NCI-H69 (cell line): ENCODE measurements at regions not wholly inside any gene's neighbourhood (a gene's known extent, or its start where the extent isn't known, plus 50 kb on each side); places are given as distances from the start of the nearest gene placed in this dataset.

Experiments
- DNase-seq: peaks from one replicate; lab custom pipeline; 2025; lab: John Stamatoyannopoulos, UW

DNA sequence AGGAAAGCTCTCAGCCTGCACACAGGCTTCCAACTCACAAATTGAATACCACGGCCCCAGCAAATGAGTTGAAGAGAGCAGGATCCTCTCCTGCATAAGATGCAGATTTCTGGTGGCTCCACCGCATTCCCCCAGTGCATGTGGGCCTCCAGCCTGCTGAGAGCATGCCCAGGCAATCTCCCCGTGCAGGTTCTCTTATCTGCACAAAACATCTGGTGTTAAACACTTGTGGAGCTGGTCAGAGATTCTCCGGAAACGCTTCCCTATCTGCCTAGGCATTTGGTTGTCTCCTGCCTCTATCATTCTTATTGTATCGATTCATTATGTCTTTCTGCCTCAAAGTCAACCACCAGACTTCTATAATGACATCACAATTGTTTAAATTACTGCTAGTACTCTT, 1349.0 kb upstream of the B3GALT2 start:
- no peak for DNase-seq

DNA sequence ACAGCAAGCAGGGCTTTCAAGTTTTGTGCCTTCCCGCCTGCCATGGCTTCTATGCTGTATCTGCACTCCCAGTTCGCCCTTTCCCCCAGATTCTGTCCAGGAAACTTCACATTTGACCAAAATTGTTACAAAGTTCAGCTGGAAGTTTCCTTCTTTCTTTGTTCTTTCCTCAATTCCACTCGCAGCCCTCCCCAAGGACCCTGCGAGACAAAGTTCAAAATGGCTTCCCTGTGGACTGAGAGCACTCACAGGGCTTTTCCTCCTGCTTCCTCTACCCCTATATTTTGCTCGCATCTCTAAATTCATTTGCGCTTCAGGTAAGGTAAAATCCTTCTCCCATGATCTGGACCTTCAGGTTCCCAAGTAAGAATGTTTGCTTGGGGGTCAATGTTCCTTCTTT, 1348.4 kb upstream of the B3GALT2 start:
- no peak for DNase-seq

DNA sequence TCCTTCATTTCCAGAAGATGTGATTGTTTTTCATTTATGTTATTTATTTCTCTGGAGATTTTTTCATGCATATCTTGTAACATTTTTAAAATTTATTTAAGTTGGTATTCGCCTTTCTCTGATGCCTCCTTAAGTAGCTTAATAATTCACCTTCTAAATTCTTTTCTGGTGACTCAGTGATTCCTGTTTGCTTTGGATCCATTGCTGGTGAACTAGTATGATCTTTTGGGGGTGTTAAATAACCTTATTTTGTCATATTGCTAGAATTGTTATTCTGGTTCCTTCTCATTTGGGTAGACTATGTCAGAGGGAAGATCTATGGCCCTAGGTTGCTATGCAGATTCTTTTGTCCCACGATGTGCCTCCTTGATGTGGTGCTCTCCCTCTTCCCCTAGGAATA, 1347.2 kb upstream of the B3GALT2 start:
- DNase-seq = no peak

DNA sequence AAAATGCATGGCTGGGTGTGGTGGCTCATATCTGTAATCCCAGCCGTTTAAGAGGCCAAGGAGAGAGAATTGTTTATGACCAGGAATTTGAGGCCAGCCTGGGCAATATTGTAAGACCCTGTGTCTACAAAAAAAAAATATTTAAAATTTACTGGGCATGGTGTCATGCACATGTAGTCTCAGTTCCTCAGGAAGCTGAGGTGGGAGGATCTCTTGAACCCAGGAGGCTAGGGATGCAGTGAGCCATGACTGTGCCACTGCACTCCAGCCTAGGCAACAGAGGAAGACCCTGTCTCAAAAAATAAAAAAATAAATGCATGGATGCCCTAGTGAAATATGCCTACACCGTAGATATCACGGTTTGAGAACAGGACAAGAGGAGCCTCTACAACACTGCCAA, 1331.2 kb upstream of the B3GALT2 start:
- DNase-seq = no peak

DNA sequence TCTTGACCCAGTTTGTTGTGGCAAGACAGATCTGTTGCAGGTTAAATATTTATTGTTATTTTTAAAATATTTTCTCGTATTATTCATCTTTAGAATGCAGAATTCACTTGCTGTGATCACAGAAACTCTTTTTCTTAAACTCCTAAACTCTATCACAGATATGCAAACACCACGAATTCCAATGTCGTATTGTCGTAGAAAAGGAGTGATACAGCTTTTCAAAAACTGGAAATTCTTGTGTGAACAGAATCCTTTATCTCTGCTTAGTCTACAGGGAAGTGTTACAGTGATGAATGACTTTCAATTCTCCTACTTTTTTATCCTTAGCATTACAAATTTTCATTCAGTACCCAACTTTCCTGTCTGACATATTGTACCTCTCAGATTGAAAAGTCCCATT, 1329.5 kb upstream of the B3GALT2 start:
- no peak for DNase-seq

DNA sequence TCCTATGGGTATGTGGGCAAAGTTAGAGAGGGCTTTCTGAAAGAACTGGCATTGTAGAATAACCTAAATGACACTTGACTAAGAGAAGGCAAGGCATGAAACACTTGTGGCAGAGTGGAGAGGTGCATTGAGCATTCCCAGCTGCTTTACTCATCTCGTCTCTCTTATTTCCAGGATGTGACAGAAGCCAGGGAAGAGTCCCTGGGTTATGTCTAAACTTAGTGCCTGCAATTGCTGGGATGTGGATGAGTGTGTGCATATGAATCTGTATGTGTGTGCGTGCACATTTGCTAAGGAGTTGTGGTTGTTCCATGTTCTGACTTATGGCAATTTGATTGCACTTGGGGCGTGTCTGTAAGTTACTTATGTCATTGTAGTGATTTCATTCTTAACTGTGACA, 1326.5 kb upstream of the B3GALT2 start:
- no peak for DNase-seq

DNA sequence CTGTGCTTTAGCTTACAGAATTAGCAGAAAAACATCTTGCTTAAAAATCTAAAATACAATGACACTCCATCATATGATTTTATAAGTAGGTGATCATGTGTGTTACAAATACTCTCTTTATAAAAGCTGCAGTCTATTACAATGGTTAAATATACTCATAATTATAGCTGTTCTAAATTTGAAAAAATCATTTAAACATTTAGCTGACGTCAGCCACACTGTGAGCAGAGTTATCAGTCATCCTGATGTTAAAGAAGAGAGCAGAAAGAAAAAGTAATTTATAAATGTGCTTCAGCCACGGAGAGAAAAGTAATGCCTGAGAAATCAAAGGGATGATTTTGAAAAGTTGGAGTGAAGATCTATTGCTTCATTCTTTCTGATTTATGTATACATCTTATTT, 1325.9 kb upstream of the B3GALT2 start:
- no peak for DNase-seq

DNA sequence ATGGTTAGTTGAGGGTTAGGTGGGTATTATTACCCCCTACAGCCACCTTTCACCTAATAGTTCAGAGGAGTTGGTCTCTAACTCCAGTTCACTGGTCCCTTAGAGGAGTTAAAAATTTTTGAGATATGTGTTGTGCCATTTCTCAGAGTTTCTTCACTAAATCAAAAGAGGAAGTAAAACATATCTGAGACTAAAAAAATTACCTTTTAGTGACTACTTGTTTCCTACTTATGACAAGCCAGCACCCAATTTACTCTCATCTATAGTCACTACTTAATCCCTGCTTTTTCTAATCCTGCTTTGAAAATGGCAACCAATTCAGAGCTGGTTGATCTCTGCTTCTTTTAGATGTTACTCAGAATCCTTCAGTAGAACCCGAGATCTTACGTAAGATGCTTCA, 1316.8 kb upstream of the B3GALT2 start:
- DNase-seq = no peak

DNA sequence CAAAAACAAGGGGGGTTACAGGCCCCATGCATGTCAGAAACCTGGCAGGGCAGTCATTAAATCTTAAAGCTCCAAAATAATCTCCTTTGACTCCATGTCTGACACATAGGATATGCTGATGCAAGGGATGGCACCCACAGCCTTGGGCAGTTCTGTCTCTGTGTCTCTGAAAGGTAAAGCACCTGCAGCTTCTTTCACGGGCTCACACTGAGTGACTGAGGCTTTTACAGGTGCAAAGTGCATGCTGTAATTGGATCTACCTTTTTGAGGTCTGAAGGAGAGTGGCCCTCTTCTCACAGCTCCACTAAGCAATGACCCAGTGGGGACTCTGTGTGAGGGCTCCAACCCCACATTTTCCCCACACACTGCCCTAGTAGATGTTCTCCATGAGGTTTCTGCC, 1309.0 kb upstream of the B3GALT2 start:
- no peak for DNase-seq

DNA sequence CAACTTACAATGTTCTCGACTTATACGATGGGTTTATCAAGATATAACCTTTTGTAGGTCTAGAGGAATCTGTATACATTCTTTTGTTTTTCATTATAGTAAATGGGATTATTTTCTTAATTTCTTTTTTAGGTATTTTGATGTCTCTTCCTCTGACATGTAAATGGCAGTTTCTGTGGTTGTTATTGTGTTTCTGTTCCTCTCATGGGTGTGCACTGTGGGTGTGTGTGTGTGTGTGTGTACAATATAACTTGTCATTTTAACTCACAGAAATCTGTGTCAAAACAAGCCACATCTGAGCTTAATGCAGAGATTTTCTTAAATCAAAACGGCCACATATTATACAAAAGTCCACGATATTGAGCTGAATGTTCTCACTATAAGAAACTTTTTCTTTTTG, 1300.8 kb upstream of the B3GALT2 start:
- DNase-seq = no peak

DNA sequence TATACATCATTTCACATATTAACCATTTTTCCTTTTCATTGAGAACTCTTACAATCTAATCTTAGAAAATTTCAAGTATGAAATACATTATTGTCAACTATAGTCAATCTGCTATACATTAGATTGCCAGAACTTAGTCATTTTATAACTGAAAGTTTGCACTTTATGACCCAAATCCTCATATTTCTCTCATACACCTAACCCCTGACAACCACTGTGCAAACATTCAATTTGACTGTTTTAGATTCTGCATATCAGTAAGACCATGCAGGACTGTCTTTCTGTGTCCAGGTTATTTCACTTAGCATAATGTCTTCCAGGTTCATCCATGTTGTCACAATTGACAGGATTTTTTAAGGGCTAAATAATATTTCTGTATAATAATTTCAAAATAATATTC, 1299.0 kb upstream of the B3GALT2 start:
- no peak for DNase-seq

DNA sequence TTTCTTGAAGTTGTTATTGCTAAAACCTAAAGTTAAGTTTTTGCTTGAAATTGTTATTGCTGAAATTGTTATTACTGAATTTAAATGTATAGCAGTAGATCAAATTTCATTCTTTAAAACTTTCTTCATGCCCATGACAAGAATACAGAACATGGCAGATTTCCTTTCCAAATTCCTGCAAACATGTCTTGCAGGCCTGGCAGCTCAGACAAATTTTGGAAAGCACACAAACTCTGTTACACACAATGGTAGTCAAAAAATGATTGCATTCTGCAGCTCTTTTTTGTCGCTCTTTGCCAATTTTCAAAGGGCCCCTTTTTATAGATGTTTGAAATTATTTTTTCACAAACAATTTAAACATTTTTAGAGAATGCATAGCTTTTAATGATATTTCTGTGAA, 1292.3 kb upstream of the B3GALT2 start:
- DNase-seq = no peak

DNA sequence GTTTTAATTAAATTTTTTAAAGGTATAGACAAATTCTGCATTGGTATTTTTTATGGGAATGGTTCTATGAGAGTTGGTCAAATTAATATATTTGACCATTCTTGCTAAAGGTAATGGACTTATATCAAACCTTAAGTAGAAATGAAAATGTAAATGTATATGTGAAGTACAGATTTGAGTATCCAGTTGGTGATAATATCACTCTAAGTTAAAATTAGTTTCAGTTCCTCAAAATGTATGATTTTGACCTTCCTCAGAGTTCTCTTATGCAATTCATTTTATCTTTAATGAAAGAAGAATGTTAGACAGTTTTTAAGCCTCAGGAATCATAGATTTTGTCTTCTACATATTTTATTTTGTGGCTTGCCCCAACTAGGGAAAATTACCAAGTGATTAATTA, 1291.5 kb upstream of the B3GALT2 start:
- DNase-seq = no peak

DNA sequence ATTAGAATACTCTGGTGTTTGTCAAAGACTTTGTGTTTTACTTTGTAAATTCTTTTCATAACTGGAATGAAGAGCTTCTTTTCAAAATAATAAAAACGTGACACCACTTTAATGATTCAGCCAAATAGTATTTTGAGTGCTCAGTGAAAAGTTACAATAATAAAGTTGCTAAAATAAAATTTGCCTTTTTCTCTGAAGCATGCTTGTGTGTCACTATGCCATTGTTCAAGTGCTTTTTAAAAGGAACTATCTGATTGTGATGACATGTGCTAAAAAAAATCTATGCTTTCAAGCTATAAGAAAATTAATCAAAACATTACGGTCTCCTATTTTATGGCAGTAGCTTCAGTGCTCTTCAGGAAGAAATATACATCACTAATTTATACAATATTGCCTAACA, 1290.5 kb upstream of the B3GALT2 start:
- no peak for DNase-seq

DNA sequence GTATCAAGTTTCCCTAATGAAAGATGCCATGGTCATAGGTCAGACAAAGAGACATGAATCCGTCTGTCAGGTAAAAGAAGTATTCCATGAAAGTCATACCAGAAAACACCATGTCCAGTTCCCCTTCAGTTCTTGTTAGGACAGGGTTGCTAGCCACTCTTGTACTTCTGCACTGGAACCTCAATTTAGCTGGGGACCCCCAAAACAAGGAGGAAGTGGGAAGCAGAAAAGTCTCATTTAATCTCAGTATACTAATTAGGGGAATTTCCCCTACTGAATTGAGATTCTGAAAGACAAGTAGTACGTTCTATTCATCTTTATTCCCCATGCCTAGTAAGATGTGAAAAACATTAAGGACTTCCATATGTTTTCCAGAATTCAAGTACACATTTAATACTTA, 1289.9 kb upstream of the B3GALT2 start:
- DNase-seq = peak; percentile 65

DNA sequence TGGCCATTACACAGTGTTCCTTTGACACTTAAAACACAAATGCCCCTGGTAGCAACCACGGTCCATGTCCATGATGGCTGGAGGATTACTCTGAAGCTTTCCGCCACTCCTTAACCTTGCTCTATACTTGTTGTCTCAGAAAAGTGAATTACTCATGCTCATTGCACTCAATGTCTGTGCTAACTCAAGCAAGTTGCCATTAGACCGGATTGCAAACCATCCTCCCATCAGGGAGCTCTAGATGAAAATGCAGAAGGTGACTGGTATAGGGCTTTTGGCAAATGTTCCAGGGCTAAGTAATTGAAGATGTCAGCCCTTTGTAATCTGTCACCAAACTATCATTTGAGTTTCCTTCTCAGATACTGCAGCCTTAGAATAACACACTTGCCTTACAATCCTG, 1288.3 kb upstream of the B3GALT2 start:
- peak; percentile 89 for DNase-seq

DNA sequence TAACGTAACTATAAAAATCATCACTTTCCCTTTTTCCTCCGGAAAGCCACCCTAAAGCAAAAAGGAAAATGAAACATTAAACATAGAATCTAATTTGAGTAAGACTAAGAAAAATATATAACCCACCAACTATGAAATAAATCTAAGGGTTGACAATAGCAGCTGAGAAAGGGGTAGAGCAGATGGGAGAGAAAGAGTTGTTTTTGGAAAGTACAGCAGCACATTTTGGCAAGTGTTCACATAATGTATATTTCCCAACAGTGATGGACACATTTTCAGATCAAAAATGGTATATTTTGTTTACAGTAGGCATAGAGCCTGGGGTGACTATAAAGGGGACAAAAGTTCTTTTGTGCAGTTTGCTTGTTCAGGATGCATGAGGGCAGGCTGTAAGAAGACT, 1287.4 kb upstream of the B3GALT2 start:
- DNase-seq = peak; percentile 73

DNA sequence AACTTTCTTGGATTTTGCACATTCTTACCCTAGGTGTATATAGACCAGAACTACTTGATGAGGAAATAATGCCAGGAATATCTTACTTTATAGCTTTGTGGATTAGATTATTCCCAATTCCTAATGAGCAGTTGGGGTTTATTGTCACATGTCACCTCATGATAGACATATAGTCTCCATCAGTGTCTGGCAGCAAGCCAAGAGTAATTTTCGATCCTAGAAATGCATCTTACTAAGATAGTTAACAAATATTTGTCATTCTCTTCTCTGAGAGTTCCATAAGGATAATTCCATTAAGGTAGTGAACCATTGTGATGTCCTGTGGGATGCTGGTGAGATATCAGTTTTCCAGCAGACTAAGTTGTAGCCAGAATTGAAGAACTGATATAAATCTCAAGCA, 1282.9 kb upstream of the B3GALT2 start:
- peak; percentile 62 for DNase-seq

DNA sequence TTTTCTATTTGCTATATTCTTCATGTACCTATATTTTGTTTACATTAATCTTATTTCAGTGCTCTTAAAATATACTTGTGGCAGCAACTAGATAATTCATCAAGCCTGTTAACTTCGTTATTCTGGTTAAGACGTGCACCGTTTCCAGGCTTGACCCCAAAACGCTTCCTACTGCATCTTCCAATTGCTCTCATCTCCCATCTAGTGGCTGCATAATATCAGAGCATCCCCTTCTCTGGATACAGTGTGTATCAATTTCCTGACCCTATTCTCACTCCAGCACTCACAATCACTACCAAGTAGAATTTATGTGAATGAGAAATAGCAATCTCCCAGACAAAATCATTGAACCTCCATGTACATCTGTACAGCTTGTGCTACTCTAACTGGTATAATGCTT, 1280.3 kb upstream of the B3GALT2 start:
- peak; percentile 29 for DNase-seq

DNA sequence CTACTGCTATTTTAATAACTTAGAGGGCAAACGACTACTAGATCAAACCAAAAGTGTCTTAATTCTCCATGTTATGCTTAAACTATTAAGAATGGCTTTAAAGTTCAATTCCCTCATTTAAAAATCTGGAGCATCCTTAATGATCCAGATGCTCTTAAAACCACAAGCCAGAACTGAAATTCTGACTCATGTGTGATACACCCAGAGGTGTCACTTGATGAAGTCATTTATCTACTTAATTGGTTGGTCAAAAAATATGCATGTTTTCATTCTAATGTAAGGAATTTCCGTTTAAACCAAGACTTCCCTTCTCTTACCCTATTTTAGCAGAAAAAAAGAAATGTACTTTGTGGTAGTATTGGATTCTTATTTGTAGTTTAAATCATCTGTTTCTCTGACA, 1261.2 kb upstream of the B3GALT2 start:
- no peak for DNase-seq

DNA sequence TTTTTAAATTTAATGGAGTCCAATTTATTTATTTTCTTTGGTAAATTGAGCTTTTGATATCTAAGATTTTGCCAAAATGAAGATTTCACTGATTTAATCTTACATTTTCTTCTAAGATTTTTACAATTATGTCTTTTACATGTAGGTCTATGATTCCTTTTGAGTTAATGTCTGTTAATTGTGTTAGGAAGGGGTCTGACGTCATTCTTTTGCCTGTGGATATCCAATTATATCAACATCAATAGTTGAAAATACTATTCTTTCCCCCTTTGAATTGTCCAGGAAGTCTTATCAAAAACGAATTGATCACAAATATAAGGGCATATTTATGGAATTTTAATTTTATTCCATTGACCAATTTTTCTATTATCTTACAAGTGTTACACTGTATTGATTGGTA, 1258.8 kb upstream of the B3GALT2 start:
- no peak for DNase-seq

DNA sequence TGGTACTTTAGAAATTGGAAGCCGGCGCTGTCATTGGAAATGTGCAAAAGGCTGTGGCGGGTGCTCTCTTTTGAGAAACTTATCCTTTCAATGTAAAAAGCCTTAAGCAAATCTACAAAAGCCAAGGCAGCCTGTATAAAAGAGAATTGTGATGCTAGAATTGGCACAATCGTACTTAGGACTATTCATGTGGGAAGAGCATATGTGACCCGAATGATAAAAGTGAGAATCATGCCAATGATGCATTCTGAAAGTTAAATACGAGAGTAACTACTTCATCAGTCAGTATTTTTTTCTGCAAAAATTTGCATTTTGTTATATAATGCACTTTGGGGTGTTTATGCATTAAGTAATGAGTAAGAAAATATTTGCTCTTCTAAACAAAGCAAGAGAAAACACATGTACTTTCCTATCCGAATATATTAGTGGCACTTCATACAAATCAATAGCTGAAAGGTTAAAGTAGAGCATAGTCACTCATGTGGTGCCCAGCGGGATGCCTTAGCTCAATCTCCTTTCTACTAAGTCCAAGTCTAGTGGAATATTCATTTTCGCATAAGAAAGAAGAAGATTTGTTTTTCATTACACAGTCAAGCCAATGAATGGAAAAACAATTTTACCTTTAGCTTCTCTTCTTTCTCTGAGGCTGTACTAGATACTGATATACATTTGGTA, 1256.6 kb upstream of the B3GALT2 start:
- DNase-seq = no peak

DNA sequence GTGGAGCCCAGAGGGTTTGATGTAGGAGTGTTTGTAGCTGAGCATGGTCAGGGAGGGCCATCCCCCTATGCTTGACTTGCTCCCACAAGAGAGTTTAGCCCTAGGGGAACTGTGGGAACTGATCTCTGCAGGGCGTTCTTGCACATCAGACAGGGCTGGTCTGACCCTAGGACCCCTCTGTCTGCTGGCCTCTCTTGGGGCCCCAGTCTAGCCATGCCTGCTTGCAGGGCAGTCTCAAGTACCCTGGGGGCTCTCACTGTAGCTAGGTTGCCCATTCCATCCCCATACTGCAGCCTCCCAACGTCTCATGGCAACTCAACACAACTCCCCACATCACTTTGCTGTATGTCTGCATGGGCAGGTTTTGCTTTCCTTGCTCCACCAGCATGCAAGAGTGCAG, 1250.7 kb upstream of the B3GALT2 start:
- DNase-seq = no peak

DNA sequence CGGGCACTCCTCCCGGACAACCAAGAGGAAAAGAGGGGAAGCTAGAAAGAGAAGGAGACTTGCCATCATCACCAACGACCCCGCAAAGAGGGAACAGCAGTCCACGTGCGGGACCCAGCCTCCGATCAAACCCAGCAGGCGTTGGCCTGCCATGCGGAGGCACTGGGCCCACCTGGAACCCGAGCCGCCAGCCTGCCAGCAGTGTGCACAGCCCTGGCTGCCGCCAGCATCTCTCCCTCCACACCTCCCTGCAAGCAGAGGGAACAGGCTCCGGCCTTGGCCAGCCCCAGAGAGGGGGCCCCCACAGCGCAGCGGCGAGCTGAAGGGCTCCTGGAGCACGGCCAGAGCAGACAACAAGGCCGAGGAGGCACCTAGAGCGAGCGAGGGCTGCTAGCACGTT, 1244.7 kb upstream of the B3GALT2 start:
- DNase-seq = no peak

DNA sequence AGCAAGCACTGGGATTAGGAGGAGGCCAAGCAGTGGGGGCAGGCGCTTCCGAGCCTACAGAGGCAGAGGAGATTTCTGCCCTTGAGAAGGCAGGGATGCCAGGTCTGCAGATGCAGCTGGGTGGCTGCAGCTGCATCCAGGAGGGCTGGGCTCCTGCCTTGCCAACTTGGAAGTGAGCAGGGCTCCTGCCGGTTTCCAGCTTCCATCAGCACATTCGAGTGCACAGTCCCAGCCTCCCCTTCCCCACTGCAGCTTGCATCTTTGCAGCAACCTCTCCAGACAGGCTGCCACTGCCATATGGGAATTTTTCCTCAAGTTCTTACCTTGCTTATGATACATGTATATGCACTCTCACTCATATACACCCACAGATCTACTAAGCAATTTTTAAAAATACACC, 1234.3 kb upstream of the B3GALT2 start:
- no peak for DNase-seq
